NOMO-1 (cell line): ENCODE measurements at regions not wholly inside any gene's neighbourhood (a gene's known extent, or its start where the extent isn't known, plus 50 kb on each side); places are given as distances from the start of the nearest gene placed in this dataset.
"Not testable (repeated sequence)": the region's sequence is repeated elsewhere in the genome, so short reads cannot be mapped to it uniquely, and the experiment has no call there.

Experiments
- DNase-seq, 2 experiments: peaks; one replicate each; lab custom pipeline; 2025; ENCODE audit not compliant: unreplicated experiment in 2 of 2; lab: John Stamatoyannopoulos, UW

DNA sequence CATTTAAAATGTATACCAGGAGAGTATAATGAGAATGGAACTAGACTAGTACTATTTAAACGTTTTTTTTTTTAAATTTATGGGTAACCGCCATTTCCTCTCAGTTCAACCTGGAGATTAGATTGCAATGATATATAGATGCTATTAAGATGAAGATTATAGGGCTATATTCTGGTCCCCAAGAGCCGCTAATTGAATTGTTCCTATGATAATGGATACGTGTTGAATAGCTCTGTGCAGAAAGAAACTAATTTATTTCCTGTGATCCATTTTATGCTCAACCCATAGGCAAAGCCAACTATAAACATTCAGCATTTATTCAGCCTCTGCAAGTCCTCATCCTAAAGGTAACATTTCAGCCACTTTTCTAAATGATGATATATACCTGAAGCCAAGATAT lies 1595.1 kb upstream of the SEL1L start:
- no peak for DNase-seq

DNA sequence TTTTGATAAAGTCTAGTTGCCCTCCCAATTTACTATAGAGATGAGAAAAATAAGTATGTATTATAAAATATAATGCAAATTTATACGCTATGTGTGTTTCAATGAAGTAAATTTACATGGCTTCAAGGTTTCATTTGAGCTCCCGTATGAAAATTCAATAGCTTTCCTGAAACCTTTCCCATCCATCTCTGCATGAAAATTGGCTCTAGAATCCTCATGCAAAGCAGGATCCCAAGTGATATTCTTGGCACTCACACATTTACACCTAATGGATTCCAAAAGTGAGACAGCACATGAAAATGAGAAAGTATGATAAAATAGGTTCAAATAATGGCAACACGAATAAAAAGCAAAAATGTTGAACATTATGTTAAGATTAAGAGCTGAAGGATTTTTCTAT lies 1595.8 kb upstream of the SEL1L start:
- DNase-seq: no peak

- DNase-seq: peak in 1 of 2 experiments; percentile 50
Observed at GRCh38 chr14:83133981-83134645, 1600.5 kb upstream of the SEL1L start.

GRCh38 chr14:83140756-83141155 lies 1607.1 kb upstream of the SEL1L start:
- no peak for DNase-seq

DNA sequence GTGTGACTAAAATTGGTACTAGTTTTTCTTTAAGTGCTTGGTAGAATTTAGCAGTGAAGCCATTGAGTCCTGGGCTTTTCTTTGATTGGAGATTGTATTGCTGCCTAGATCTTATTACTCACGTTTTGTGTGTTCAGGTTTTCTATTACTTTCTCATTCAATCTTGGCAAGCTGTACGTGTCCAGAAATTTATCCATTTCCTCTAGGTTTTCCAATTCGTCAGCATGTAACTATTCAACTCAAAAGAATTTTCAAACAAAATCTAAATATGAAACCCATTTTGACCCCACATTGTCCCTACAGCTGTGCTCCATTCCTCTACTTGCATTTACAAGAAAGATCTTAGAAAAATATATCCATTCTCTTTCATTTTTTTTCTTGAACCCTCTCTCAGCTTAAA lies 1613.4 kb upstream of the SEL1L start:
- no peak for DNase-seq

GRCh38 chr14:83151571-83151970 lies 1617.9 kb upstream of the SEL1L start:
- DNase-seq: no peak

GRCh38 chr14:83153081-83153480 lies 1619.4 kb upstream of the SEL1L start:
- no peak for DNase-seq

DNA sequence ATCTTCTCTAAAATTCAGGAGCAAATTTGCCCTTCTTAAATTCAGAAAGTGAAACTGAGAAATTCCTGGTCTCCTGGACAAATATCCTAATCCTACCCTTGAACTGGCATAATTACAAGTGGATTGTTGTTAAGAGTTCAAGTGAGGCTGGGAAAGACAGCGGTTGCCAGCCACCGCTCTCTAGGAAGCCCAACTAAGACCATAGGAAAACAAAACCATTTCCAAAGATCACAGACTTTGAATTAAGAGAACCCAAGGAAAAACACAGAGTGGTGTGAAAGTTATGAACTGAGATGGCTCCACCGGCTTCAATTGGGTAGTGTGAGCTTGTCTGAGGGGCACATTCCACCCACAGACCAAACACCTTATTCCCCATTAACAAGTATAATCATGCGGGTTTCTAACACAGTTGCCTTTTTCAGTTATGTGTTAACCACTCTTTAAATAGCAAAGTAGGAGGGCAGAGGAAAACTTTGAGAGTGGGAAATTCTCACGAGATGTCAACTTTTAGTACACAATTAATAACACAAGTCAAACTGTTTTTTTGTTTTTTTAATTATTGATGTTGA lies 1628.8 kb upstream of the SEL1L start:
- no peak for DNase-seq

DNA sequence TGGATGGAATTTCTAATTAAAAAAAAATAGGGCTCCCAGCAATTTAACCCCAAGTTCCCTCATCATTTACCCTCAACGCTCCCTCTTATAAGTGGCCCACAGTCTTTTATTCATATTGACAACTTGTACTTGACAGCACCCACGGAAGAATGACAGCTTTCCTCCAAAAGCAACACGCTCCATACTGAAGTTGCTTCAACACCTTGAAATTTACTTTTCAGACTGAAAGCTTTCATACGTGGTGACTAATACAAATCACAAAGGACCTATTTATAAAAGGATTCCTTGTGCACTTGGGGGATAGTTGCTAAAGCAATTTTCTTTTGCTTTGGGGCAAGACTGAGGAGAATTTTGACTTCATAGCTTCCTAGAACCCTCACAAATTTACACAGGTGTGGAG lies 1629.4 kb upstream of the SEL1L start:
- no peak for DNase-seq

DNA sequence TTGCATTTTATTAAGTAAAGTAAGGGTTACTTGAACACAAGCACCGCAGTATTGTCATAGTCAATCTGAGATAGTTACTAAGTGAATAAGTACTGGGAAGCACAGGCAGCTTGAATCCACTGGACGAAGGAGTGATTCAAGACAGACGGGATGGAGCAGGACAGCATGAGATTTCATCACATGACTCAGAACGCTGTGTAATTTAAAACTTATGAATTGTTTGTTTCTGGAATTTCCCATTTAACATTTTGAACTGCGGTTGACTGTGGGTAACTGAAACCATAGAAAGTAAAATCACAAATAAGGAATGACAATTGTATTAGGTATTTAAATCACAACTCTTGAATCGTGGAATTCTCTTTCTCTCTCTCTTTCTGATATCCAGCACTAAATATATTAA lies 1630.4 kb upstream of the SEL1L start:
- DNase-seq: no peak

- DNase-seq: no peak
Observed at GRCh38 chr14:83164591-83164990, 1630.9 kb upstream of the SEL1L start.

DNA sequence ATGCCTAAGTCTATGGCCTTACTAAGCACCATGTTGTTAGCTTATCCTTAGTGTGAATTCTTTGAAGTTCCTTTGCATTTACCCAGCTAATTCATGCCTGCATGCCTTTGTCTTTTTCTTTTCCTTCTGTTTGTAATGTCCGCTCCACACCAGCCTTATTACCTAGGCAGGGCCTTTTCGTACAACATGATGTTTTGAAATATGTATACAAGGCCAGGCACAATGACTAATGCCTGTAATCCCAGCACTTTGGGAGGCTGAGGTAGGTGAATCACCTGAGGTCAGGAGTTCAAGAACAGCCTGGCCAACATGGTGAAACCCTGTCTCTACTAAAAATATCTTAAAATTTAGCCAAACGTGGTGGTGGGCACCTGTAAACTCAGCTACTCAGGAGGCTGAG lies 1636.5 kb upstream of the SEL1L start:
- no peak for DNase-seq

DNA sequence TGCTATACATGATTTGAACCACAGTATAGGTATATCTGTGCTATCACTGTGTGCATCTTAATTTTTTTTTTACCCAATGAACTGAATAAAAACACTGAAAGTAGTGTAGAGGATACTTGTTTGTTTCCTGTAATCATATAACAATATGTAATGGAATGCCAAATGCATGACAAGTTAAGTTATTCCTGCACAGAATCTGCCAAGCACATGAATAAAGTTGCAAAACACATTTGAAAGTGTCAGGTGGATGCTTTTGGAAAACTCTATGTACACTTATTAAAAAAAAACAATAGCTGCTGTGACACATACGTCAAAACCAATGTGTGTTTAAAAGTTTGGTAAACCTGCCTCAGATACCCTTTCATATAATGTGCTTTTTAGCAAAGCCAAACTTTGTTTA lies 1638.1 kb upstream of the SEL1L start:
- no peak for DNase-seq

GRCh38 chr14:83172363-83172762 lies 1638.7 kb upstream of the SEL1L start:
- DNase-seq: no peak

DNA sequence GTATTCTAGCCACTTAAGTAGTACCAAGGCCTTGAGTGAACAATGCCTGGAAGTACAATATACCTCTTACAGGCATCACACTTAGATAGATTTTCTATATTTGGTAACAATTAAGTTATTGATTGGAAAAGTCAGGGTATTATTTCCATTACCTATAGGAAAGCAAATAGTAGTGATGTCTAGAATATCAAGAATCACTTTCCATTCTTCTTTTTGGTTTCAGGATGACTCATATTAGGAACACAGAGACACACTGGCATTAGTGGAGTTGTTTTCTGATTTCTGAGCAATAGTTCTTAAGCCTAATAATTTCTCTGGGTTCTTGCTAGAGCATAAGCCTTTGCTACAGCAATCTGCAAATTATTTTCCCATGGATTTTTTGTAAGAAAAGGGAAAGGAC lies 1640.0 kb upstream of the SEL1L start:
- DNase-seq: no peak

- no peak for DNase-seq
Observed at GRCh38 chr14:83184531-83184930, 1650.9 kb upstream of the SEL1L start.

DNA sequence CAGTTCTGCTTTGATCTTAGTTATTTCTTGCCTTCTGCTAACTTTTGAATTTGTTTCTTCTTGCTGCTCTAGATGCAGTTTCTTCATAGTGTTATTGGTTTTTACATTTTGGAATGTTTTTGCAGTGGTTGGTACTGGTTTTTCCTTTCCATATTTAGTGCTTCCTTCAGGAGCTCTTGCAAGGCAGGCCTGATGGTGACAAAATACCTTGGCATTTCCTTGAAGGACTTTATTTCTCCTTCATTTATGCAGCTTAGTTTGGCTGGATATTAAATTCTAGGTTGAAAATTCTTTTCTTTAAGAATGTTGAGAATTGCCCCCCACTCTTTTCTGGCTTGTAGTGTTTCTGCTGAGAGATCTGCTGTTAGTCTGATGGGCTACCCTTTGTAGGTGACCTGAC lies 1654.7 kb upstream of the SEL1L start:
- DNase-seq: not testable (repeated sequence)

DNA sequence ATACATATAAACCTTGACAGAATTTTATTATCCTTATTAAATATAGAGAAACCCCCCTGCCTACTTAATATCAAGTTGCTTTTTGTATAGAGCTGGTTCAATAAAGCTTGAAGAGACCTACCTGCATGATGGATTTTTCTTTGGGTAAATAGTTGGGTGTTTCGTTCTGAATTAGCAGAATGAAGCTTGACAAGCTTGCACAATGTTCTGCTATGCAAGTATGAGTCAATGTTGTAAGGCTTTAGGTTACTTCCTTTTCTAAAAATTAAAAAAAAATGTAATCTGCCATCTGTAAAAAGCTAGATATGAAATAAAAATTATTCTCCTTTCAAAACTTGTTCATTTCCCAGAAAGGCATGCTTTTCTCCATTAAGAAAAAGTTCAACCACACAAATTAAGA lies 1662.6 kb upstream of the SEL1L start:
- DNase-seq: peak; percentile 19 to 84

GRCh38 chr14:83197271-83197670 lies 1663.6 kb upstream of the SEL1L start:
- DNase-seq: no peak

DNA sequence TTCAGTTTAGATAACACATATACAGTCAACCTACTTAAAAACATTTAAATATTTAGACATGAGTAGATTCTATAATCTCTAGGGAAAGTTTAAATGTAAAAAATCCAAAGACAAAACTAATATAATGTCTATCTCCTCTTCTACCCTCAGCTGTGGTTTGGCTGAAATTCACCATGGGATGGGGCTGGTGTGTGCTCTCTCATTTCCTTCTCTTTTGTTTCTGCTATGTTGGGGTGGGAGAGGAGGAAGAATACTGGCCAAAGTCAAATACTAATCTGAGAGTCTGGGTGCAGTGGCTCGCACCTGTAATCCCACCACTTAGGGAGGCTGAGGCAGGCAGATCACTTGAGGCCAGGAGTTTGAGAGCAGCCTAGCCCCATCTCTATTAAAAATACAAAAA lies 1673.9 kb upstream of the SEL1L start:
- DNase-seq: no peak

GRCh38 chr14:83208341-83208740 lies 1674.7 kb upstream of the SEL1L start:
- DNase-seq: no peak

DNA sequence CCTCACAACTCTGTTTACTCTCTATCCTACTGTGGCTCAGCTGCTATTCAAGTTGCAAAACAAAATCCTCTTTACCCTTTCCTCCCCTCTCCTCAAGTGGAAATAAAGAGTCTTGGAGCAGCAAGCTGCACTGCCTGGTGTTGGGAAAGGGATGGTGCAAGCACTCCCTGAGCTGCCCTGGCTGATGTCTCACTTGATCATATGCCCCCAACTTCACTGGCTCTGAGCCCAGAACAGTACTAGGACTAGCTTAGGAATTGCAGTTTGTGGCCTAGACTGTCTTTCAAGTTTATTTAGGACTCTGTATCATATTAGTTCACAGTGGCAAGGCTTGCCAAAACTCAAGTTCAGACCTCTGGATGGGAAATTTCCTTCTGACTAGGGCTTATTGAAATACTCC lies 1683.8 kb upstream of the SEL1L start:
- DNase-seq: no peak
